ENCODE measurements at regions not wholly inside any gene's neighbourhood (a gene's known extent, or its start where the extent isn't known, plus 50 kb on each side); places are given as distances from the start of the nearest gene placed in this dataset.
"Not testable (repeated sequence)": the region's sequence is repeated elsewhere in the genome, so short reads cannot be mapped to it uniquely, and the experiment has no call there.

- DNase-seq (ENCODE audit: low read depth, low spot score) = no peak
- H3K4me3 ChIP-seq (ENCODE audit: low read length) = no peak overlapping the region
Measured at GRCh38 chr3:106063909-106064308, 195.1 kb upstream of the CBLB start.

- no peak for DNase-seq (ENCODE audit: low read depth, low spot score)
Measured at GRCh38 chr3:106065831-106066230, 197.0 kb upstream of the CBLB start.

GRCh38 chr3:106067711-106068110 lies 198.9 kb upstream of the CBLB start:
- H3K4me3 ChIP-seq (ENCODE audit: low read length) = no peak overlapping the region
- DNase-seq (ENCODE audit: low read depth, low spot score) = no peak

More at GRCh38 chr3:106065831-106066230, 197.0 kb upstream of the CBLB start:
- H3K4me3 ChIP-seq (ENCODE audit: low read length) = no peak overlapping the region

- DNase-seq (ENCODE audit: low read depth, low spot score) = no peak
- H3K4me3 ChIP-seq (ENCODE audit: low read length) = no peak overlapping the region
Measured at GRCh38 chr3:106068381-106068780, 199.6 kb upstream of the CBLB start.

GRCh38 chr3:106068795-106069194 lies 200.0 kb upstream of the CBLB start:
- no peak for DNase-seq (ENCODE audit: low read depth, low spot score)
- no peak overlapping the region for H3K4me3 ChIP-seq (ENCODE audit: low read length)

- no peak overlapping the region for H3K4me3 ChIP-seq (ENCODE audit: low read length)
- DNase-seq (ENCODE audit: low read depth, low spot score) = no peak
Measured at GRCh38 chr3:106070187-106070586, 201.4 kb upstream of the CBLB start.

GRCh38 chr3:106071306-106071705 lies 202.5 kb upstream of the CBLB start:
- no peak for DNase-seq (ENCODE audit: low read depth, low spot score)
- no peak overlapping the region for H3K4me3 ChIP-seq (ENCODE audit: low read length)

GRCh38 chr3:106072596-106072995 lies 203.8 kb upstream of the CBLB start:
- DNase-seq (ENCODE audit: low read depth, low spot score); H3K4me3 ChIP-seq (ENCODE audit: low read length): not testable (repeated sequence)

GRCh38 chr3:106073806-106074205 lies 205.0 kb upstream of the CBLB start:
- not testable (repeated sequence) for H3K4me3 ChIP-seq (ENCODE audit: low read length); DNase-seq (ENCODE audit: low read depth, low spot score)

GRCh38 chr3:106075731-106076130 lies 206.9 kb upstream of the CBLB start:
- not testable (repeated sequence) for DNase-seq (ENCODE audit: low read depth, low spot score); H3K4me3 ChIP-seq (ENCODE audit: low read length)

- no peak overlapping the region for H3K4me3 ChIP-seq (ENCODE audit: low read length)
- DNase-seq (ENCODE audit: low read depth, low spot score) = no peak
Measured at GRCh38 chr3:106078635-106079034, 209.8 kb upstream of the CBLB start.

GRCh38 chr3:106082616-106083015 lies 213.8 kb upstream of the CBLB start:
- no peak overlapping the region for H3K4me3 ChIP-seq (ENCODE audit: low read length)
- no peak for DNase-seq (ENCODE audit: low read depth, low spot score)

- DNase-seq (ENCODE audit: low read depth, low spot score) = no peak
- no peak overlapping the region for H3K4me3 ChIP-seq (ENCODE audit: low read length)
Measured at GRCh38 chr3:106083207-106083606, 214.4 kb upstream of the CBLB start.

GRCh38 chr3:106083854-106084253 lies 215.0 kb upstream of the CBLB start:
- no peak for DNase-seq (ENCODE audit: low read depth, low spot score)
- H3K4me3 ChIP-seq (ENCODE audit: low read length) = no peak overlapping the region

- no peak overlapping the region for H3K4me3 ChIP-seq (ENCODE audit: low read length)
- no peak for DNase-seq (ENCODE audit: low read depth, low spot score)
Measured at GRCh38 chr3:106086038-106086437, 217.2 kb upstream of the CBLB start.

GRCh38 chr3:106086636-106087035 lies 217.8 kb upstream of the CBLB start:
- no peak overlapping the region for H3K4me3 ChIP-seq (ENCODE audit: low read length)
- DNase-seq (ENCODE audit: low read depth, low spot score) = no peak

- DNase-seq (ENCODE audit: low read depth, low spot score) = no peak
- no peak overlapping the region for H3K4me3 ChIP-seq (ENCODE audit: low read length)
Measured at GRCh38 chr3:106088304-106088703, 219.5 kb upstream of the CBLB start.

- H3K4me3 ChIP-seq (ENCODE audit: low read length) = no peak overlapping the region
- DNase-seq (ENCODE audit: low read depth, low spot score) = no peak
Measured at GRCh38 chr3:106088899-106089298, 220.1 kb upstream of the CBLB start.

- no peak for DNase-seq (ENCODE audit: low read depth, low spot score)
- no peak overlapping the region for H3K4me3 ChIP-seq (ENCODE audit: low read length)
Measured at GRCh38 chr3:106089806-106090205, 221.0 kb upstream of the CBLB start.

- no peak overlapping the region for H3K4me3 ChIP-seq (ENCODE audit: low read length)
- no peak for DNase-seq (ENCODE audit: low read depth, low spot score)
Measured at GRCh38 chr3:106092792-106093191, 224.0 kb upstream of the CBLB start.

- H3K4me3 ChIP-seq (ENCODE audit: low read length) = no peak overlapping the region
- DNase-seq (ENCODE audit: low read depth, low spot score) = no peak
Measured at GRCh38 chr3:106093616-106094015, 224.8 kb upstream of the CBLB start.
